ENCODE measurements at regions not wholly inside any gene's neighbourhood (a gene's known extent, or its start where the extent isn't known, plus 50 kb on each side); places are given as distances from the start of the nearest gene placed in this dataset.

DNA sequence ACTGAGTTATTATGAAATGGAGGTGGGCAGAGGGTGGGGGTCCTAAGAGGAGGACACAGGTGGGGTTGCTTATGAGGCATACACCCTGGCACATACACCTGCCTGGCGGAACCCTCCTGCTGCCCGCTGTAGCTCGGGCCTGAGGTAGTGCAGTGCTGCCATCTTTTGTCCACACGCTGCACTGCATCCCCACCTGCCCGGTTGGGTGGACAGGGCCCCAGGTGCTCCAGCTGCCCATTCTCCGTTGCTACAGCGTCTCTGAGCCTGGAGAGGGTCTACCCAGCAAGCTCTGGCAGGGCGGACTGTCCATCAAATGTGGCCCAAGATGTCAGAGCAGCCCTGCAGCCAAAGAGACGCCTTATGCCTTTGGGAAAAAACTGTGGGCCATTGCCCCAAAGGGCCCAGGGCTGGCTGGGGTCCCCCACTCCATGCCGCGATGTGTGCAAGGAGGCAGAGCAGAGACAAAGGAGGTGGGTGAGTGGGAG, 131.2 kb downstream of the BUD13 start:
- DNase-seq, result no peak

DNA sequence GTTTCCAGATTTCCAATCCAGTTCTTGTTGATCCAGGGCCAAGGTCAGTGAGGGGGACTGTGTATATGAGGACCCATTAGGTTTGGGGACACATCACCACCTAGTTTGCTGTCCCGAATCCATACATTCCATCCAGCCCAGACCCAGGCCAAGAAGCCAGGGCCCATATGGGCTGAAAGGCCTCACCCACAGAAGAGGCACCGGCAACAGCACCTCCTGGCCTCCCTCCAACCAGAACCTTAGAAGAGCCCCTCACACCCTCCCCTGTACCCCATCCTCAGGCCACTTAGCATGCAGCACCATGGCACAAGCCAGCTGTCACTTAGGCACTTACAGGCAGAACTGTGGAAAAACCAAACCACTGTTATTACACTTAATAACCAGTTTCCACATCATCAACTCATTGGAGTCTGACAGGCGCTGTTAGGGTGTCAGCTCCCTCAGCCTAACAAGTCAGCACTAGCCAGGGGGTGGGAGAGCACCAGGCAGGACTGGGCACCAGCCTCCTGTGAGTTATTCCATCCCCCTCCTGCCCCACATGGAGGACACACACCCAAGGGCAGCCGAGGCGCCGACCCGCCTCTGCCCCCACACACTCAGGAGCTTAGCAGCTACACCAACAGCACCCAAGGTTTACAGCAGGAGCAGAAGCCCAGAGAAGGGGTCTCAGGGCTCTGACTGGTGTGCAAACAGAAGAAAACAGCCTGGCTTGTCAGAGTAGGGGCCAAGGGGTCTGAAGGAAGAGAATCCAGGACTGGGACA, 132.0 kb downstream of the BUD13 start:
- no peak for DNase-seq

DNA sequence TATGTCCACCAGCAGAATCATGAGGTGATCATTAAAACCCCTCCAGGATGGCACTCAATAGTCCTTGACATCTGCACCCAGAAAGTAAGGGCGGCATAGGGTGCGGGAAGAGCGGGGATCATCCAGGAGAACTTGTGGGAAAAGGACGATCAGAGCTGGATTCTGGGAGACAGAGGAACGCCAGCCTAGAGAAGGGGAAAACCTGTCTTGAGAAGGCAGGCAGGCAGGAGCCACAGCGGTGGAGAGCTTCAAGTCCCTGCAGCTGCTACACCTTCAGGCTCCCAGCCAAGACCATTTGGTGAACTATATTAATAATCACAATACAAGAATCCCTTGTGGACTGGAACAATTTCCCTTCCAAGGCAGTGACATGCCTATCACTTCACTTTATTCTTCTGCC, 134.3 kb downstream of the BUD13 start:
- no peak for DNase-seq

DNA sequence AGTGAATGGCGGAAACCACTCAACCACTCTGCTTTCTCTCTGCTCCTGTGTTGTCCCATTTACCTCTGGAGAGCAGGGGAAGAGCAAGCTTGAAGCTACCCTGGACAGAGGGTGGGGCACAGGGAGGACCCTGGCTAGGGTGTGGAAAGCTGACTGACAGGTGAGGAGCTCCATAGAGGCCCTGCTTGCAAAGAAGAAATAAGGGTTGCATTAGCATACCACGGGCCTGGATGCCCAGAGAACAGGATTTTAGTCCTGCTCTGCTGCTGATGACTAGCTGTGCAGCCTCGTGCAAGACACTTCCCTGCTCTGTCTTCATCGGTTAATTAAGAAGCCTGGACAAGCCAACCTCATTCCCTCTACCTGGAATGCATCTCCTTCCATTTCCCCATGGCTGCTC, 135.0 kb downstream of the BUD13 start:
- no peak for DNase-seq

DNA sequence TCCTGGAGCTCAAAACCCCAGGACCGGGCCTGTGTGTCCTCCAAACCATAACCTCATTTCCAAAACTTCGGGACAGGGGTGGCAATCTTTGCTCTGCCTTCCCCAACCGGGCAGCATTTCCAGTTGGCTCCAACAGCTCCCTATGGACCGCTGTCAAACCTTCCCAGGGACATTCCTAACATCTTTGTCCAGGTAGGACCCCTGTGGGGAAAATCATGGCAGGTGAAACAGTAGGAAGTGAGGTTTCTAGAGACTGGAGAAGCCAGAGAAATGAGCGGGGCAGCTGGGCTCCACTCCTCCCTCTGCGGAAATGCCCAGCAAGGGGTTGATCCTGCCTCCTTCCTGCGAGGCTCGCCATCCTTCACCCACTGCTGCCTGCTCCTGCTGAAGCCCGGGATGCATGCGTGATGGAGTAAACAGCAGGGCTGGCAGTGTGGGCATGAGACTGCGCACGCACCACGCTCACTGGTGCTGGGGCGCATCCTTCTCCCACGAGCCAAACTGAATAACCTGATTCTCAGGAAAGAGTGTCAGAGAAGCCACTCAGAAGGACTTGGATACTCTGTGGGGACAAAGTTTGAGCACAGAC, 136.4 kb downstream of the BUD13 start:
- DNase-seq, result no peak

DNA sequence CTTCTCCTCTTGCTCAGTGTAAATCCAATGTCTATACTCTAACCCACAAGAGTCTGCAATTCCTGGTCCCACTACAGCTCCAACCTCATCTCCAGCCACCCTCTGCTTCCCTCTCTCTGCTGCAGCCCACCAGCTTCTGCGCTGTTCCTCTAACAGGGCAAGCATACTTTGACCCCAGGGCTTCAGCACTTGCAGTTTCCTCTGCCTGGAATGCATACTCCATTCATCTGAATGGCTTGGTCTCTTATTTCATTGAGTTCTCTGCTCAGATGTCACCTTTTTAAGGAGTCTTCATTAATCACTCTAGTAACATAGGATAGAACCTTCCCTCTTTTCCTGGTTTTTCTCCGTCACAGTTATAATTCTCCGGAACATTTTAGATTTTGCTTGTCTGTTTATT, 141.6 kb downstream of the BUD13 start:
- DNase-seq, result no peak

DNA sequence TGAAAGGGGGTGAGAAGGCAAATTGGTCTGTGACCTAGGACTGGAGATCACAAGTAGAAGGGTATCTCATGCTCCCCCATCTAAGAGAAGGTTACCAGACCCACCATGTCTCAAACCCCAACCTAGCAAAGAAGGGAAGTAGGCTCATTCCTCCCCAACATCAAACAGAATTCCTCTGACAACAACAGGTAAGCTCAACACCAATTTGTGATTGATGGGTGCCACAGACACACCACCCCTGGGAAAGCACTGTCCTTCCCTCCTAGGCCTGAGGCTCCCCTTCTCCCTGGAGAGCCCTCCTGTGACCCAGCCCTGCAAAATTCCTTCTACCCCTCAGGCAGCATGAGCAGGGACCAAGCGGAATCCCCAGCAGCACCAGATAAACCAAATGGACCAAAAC, 154.3 kb downstream of the BUD13 start:
- DNase-seq, result no peak

DNA sequence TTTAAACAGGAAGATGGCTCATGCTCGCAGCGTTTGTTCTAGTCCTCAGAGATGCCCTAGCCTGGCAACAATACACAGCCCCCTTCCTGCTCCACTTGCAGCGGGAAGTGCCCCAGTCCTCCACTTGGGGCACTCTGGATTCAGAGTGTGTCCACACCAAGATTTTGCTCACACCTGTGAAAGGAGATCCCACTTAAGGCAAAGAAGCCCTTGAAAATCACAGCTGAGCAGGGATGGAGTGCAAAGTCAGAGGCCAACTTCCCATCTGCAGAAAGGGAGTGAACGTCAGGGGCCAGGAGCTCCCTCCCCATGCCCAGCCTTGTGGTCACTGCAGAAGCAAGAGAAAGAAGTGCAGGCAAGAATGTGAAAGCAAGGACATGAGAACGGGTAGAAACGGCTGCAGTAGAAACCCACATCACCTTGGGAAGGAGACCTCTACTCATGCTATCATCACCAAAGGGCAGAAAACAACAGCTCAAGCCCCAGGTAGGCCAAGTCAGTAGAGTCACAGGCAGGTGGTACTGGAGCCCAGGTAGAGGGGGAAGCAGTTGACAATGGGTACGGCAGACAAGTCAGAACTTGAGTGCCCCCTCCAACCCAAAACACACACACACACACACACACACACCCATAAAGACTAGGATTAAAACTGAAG, 157.4 kb downstream of the BUD13 start:
- no peak for DNase-seq

DNA sequence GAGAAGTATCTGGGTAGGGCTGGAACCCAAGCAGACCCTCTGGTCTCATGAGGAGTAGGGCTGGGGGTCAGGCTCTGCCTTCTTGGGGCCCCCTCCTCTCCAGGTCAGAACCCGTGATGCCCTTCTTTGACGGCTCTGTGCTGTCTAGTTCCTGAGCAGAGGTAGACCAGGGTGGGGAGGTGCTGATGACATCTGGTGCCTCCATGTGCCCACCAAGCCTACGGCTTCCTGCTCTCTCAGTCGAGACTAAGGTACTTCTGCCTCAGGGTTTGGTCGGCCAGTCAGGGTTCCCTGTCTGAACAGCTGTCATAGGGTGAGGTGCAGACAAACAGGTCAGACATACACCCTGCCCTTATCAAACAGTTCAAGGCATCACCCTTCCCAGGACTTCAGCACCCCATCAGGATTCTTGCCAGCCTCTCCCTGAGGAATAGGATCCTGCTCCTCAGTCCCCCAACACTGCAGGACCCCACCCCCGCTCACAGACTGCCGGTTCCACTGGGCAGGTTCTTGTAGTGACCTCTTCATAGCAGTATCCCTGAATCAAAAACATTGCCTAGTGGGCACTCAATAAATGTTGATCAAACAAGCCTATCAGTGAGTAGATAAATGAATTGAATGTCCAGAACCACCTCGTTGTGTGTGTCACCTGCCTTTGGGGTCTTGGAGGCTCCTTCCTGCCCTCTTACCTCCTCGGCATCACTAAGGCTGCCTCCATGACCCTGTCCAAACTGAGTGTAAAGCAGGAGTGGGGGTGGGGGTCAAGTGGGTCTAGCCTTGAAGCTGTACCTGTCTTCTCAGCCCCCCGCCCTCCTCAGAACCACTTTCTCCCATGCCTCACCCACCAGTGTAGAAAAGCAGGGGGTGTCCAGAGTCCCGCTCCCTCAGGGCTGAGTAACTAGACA, 158.2 kb downstream of the BUD13 start:
- DNase-seq, result no peak

DNA sequence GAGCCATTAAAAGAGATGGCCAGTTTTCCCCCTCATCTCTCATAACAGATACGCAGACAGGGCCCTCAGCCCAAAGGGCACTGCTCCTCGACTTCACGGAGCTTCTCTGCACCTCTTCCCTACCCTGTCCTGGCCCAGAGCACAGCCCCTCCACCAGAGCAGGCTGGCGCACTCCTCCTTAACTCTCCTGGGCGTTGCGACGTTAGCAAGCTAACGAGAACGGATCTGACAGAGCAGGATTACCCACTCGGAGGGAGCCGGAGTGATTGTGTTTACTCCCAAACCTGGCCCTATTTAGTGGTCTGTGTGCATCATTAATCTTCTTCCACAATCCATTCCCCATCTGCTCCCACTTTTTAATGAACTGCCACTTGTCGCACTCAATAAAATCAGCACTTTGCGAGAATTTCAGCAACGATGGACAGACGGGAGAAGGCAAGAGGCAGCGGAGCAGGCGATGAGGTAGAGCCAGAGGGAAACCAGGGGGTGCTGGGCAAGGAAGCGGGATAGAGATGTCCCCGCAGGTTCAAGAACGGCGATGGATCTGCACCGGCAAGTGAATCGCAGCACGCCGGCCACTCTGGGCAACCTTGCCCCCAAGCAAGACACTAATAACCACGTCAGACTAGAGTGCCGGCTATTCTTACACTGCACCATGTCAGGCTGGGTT, 159.4 kb downstream of the BUD13 start:
- DNase-seq, result no peak

DNA sequence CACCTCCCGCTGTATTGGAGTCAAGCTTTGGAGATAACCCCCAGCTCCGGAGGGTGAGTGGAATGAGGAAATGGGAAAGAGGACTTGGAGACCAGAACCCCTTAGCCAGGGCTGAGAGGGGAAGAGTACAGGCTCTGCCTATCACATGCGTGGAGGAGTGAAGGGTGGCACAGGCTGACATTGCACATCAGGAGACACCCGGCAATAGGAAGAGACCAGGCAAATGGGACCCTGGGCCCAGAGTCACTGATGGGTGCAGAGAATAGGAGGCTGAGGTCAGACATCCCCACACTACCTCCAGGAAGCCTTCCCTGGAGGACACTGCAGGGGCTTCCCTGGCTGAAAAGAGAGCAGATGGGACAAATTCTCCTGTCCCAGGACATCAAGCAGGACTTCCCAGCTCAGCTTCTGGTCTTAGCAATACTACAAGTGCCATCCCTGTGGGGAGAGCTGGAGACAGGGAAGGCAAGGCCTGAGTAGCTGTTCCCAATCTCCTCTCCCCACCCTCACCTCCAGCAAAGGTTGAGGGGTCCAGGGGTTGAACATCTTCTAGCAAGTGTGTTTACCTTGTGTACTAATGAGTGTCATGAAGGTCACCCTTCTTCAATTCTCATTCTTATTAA, 160.7 kb downstream of the BUD13 start:
- DNase-seq, result no peak

DNA sequence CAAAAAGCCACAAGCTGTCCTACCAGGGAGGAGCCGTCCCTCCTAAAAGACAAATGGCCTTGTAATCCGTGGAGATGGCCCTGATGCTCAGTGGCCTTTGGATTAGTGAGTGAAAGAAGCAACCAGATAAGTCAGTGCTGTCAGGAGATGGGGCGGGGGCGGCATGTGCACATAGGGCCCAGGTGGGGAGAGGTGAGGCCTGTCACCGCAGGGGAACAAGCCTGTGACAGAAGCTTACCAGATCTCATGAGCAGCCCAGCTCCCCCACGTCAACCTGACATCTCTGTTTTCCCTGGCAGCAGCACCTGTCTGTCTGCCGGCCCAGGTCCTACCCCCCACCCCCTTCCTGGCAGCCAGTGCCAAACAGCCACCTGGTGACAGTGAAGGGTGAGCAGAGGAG, 162.6 kb downstream of the BUD13 start:
- no peak for DNase-seq

DNA sequence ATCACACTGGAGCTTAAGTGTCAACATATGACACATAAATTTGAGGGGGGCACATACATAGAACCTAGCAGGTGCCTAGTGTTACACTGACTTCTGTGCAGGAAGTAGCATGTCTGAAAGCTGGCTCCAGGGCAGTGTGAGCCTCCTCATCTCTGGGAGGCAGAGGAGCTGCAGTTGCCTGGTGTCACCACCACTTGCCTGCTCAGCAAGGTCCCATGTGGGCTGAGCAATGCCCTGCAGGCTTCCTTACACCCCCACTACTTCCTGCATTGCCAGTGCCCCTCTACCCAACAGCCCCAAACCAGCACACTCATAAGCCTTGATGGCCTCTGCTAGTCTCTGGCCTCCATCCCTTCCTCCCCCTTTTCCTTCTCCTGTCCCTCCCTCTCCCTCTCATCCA, 165.8 kb downstream of the BUD13 start:
- DNase-seq, result no peak

DNA sequence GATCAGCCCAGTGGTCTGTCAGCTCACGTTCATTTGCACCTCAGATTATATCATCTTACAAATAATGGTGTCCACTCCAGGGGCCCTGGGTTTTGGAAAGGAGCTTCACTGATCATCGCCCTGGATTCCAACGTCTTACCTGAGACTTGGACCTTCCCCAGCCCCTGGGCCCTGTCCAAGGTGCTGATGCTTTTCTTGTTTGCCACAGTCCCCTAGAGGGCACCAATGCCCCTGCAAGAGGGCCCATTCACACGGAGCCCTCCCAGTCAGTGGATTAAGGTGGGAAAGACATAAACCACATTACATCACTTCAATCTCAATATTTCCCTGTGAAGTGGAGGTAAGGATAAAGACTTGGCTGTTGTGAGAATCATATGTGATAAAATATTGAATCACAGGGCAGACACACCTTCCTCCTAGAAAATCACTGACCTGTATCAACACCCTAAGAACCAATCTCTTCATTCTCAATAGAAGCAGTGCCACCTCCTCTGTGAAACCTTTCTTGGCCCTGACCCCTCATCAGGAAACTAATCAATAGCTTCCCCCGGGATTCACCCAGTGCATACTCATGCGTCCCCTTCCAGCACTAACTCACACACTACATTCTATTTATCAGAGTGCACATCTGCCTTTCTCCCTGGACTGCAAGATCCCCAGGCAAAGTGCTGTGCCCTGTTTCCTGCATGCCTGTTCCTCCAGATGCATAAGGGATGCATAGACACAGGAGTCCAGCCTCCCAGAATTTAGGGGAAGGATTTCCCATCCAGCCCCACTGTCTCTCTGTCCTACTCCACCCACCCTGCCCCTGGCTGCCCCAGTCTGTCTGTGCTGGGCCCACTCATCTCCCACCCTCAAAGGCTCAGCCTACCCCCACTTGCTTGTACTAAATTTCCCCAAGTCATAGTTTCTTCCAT, 167.0 kb downstream of the BUD13 start:
- DNase-seq, result no peak

DNA sequence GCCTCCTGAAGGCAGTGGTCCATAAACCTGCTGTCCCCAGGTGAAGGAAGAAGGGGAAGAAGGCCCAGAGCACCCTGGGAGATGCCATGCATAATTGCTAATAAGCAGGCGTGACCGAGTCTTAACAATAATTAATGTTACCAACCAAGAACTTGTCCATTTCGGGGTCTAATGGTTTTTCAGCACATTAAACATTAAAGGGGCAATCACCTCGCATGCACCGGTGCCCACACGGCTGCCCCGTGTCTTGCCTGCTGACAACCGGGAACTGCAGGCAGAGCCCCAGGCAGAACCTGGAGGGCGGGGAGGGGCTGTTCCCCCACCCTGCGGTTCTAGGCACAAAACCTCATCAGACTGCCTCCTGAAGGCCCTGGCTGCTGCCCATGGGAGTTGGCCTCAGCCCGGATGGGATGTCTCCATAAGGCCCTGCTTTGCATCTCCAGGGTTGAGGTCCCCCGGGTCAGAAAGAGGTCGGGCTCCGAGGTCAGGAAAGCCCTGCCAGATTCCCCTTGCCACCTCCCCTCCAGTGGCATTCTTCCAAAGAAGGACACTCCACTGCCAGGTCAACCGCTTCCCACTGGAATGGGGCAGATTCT, 169.0 kb downstream of the BUD13 start:
- DNase-seq, result no peak

DNA sequence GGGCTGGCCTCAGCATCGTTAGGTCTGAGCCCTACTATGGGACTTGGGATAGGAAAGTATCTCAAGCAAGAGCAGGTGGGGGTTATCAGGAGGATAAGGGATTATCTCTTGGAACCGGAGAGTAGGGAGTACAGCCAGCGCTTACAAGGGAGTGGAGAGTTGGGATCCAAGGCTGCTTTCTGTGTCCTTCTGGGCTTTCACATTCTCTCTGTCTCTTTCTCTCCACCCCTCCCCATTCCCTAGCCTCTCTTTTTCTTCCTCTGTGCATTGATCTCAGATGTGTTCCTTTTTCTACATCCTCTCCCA, 170.2 kb downstream of the BUD13 start:
- DNase-seq, result no peak

DNA sequence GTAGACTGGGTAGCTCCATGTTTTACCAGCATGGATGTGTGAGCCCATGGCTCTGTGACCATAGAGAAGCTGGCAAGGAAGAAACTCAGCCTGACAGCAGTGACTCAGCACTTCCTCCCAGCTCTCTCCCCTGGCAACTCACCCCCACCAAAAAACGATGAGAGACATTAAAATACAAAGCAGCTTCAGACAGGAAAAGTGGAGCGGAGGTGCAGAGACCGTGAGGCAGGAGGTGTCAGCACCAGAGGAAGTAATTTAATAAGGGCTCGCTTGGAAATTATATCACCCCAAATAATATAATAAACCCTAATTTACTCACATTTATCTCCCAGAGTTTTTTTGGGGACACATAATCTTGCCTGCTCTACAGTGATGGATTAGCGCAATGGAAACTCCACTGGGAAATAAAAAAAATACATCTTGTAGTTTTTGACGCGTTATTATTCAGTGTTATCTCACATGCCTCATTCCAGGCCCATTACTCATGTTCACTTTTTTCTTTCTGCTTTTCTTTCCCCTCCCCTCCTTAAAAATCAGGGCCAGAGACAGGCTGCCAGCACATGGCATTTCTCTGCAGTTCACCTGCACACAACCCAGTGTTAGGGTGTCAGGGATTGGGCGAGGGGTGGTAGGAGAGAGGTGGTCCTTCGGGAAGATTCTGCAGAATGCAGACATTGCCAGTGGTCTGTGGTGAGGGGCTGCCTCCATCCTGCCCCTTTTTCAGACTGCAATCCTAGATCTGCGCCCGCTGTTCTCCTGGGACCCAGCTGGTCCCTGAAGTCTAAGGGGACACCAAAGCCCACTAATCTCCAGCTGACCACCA, 170.8 kb downstream of the BUD13 start:
- DNase-seq, result no peak

DNA sequence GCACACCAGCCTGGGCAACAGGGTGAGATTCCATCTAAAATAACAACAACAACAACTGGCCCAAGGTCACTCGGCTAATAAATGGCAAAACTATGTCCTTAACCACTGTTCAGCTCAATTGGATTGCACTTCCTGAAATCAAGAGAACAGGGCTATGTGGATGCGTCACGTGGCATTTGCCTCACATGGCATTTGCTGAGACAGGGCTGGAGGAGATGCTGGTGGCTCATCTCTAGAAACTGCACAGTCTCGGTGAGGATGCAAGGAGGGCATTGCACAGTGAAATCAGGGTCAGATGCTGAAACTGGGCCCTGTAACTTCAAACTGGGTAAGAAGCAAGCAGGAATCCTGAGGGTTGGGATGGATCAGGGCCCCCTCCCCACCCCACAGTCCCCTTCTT, 171.9 kb downstream of the BUD13 start:
- no peak for DNase-seq

DNA sequence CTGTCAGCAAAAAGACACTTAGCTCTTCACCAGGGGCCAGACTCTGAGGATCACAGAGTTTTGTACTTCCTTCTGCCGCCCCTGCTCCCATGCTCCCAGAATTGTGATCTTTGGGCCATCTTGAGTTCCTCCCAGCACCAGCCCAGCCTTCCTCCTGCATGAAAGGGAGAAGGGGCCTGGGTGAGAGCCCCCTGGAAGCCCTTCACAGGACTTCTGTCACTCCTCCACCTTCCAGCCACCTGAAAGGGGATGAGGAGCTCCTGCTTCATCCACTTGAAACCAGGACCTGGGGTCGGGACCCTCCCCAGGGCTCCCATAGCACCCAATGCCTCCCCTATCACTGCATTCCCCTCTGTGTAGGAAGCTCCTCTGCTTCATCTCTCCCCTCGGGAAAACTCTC, 174.2 kb downstream of the BUD13 start:
- no peak for DNase-seq

DNA sequence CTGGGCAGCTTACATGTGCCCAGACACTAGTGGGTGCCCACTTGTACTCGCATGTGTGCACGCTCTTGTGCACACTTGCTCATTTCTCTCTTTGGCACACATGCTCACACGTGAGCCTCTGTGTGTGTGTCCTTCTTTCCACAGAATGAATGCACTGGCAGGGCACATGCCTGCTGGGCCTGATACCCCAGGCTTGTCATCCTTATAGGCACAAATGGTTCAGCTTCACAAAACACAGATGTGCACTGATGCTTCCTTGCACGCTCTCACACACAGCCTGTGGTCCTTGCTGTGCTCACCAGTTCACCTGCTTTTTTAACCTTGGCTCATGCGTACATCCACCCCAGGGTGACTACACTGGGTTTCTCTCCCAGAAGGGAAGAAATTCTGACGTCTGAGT, 174.8 kb downstream of the BUD13 start:
- no peak for DNase-seq

Data from inflammatory macrophage treated with lipopolysaccharide for 4 hours (primary cell).